GM23338 (cell line): ENCODE measurements at regions not wholly inside any gene's neighbourhood (a gene's known extent, or its start where the extent isn't known, plus 50 kb on each side); places are given as distances from the start of the nearest gene placed in this dataset.

ENCODE experiments used
- ATAC-seq: fragments of 200-7000 bp; cut with Tn5 transposase; 3 replicates; pipeline ENCODE4 v1.9.1; 2020
- DNase-seq: peaks from one replicate; pipeline ENCODE4 v3.0.0-alpha.2; 2015; ENCODE audit warnings: low spot score
- H2AFZ ChIP-seq: fragments of 200-600 bp; sonication (generic); 2 replicates; pipeline ENCODE4 v1.8.0; 2016; ENCODE audit warnings: antibody characterized with exemption, mild to moderate bottlenecking, moderate library complexity
- H3F3A ChIP-seq: fragments of 200-600 bp; sonication (generic); replicated peaks from 2 replicates; pipeline ENCODE4 v1.8.0; 2017; ENCODE audit warnings: antibody characterized with exemption, mixed run types, low read depth
- H3K27ac ChIP-seq: fragments of 200-600 bp; sonication (generic); 2 replicates; pipeline ENCODE4 v1.6.1; 2016; ENCODE audit warnings: low read depth
- H3K27me3 ChIP-seq: fragments of 200-600 bp; sonication (generic); 2 replicates; pipeline ENCODE4 v1.8.0; 2016; ENCODE audit warnings: mild to moderate bottlenecking, mixed run types, moderate library complexity; ENCODE audit not compliant: insufficient read depth
- H3K36me3 ChIP-seq: fragments of 200-600 bp; sonication (generic); 2 replicates; pipeline ENCODE4 v1.8.0; 2016; ENCODE audit warnings: mild to moderate bottlenecking; ENCODE audit not compliant: insufficient read depth
- H3K4me1 ChIP-seq: fragments of 200-600 bp; sonication (generic); 2 replicates; pipeline ENCODE4 v1.8.0; 2016; ENCODE audit warnings: mild to moderate bottlenecking, moderate library complexity; ENCODE audit not compliant: insufficient read depth
- H3K4me2 ChIP-seq: fragments of 200-600 bp; sonication (generic); 2 replicates; pipeline ENCODE4 v1.7.1; 2017; ENCODE audit warnings: mixed run types
- H3K4me3 ChIP-seq: fragments of 200-600 bp; sonication (generic); 2 replicates; pipeline ENCODE4 v1.6.1; 2016; ENCODE audit warnings: mixed run types
- H3K79me2 ChIP-seq: fragments of 200-600 bp; sonication (generic); replicated peaks from 2 replicates; pipeline ENCODE4 v1.8.0; 2017; ENCODE audit warnings: mild to moderate bottlenecking; ENCODE audit not compliant: insufficient read depth
- H3K9me2 ChIP-seq: fragments of 200-600 bp; sonication (generic); 2 replicates; pipeline ENCODE4 v1.8.0; 2017; ENCODE audit not compliant: insufficient read depth
- H4K20me1 ChIP-seq: fragments of 200-600 bp; sonication (generic); replicated peaks from 2 replicates; pipeline ENCODE4 v1.8.0; 2017; ENCODE audit warnings: mild to moderate bottlenecking; ENCODE audit not compliant: insufficient read depth
- H3K27ac Mint-ChIP-seq: 2 replicates; pipeline ENCODE4 v1.8.0; 2020; ENCODE audit warnings: inconsistent platforms, mild to moderate bottlenecking, moderate library complexity, mixed read lengths
- H3K27me3 Mint-ChIP-seq: 3 replicates; pipeline ENCODE4 v1.8.0; 2022; ENCODE audit warnings: low read depth, mild to moderate bottlenecking, moderate library complexity, mixed read lengths, inconsistent platforms; ENCODE audit not compliant: insufficient read depth, poor library complexity
- H3K36me3 Mint-ChIP-seq: 3 replicates; pipeline ENCODE4 v1.8.0; 2021; ENCODE audit warnings: low read depth, mild to moderate bottlenecking, inconsistent platforms, moderate library complexity, mixed read lengths
- H3K4me1 Mint-ChIP-seq: 3 replicates; pipeline ENCODE4 v1.8.0; 2020; ENCODE audit warnings: mild to moderate bottlenecking, inconsistent platforms, mixed read lengths
- H3K4me3 Mint-ChIP-seq: 3 replicates; pipeline ENCODE4 v1.8.0; 2021; ENCODE audit warnings: moderate library complexity, mild to moderate bottlenecking, inconsistent platforms, mixed read lengths
- H3K9me3 Mint-ChIP-seq: 3 replicates; pipeline ENCODE4 v1.8.0; 2020; ENCODE audit warnings: moderate library complexity, mild to moderate bottlenecking, inconsistent platforms, mixed read lengths
- CREB1 ChIP-seq: fragments of 250-450 bp; sonication (Bioruptor Pico); IDR thresholded peaks from 2 replicates; pipeline ENCODE4 v1.5.0; 2020; ENCODE audit warnings: low read depth, mild to moderate bottlenecking, moderate library complexity
- ETS1 ChIP-seq: IDR thresholded peaks from 2 replicates; pipeline ENCODE4 v1.6.1; 2016; ENCODE audit warnings: antibody characterized with exemption
- EZH2 ChIP-seq: fragments of 200-600 bp; sonication (generic); IDR thresholded peaks from one replicate; pipeline ENCODE4 v1.8.0; 2017; ENCODE audit warnings: antibody characterized with exemption, mild to moderate bottlenecking, low read depth; ENCODE audit not compliant: unreplicated experiment
- EZH2phosphoT487 ChIP-seq: fragments of 200-600 bp; sonication (generic); IDR thresholded peaks from one replicate; pipeline ENCODE4 v1.8.1; 2018; ENCODE audit warnings: antibody characterized with exemption; ENCODE audit not compliant: unreplicated experiment
- JUNB ChIP-seq: IDR thresholded peaks from one replicate; pipeline ENCODE4 v1.6.1; 2016; ENCODE audit warnings: antibody characterized with exemption; ENCODE audit not compliant: unreplicated experiment
- NANOG ChIP-seq: IDR thresholded peaks from 2 replicates; pipeline ENCODE4 v1.6.1; 2016; ENCODE audit warnings: antibody characterized with exemption, borderline replicate concordance
- POLR2AphosphoS5 ChIP-seq: IDR thresholded peaks from 2 replicates; pipeline ENCODE4 v1.6.1; 2016; ENCODE audit warnings: antibody characterized with exemption, low read depth
- REST ChIP-seq: IDR thresholded peaks from one replicate; pipeline ENCODE4 v1.6.1; 2018; ENCODE audit warnings: antibody characterized with exemption; ENCODE audit not compliant: unreplicated experiment
- STAT1 ChIP-seq: IDR thresholded peaks from one replicate; pipeline ENCODE4 v1.6.1; 2016; ENCODE audit warnings: antibody characterized with exemption; ENCODE audit not compliant: unreplicated experiment
- ZNF114 ChIP-seq: fragments of 250-450 bp; sonication (Bioruptor Pico); IDR thresholded peaks from 2 replicates; pipeline ENCODE4 v1.5.0; 2020; ENCODE audit warnings: mild to moderate bottlenecking, moderate library complexity
- ZNF331 ChIP-seq: fragments of 250-450 bp; sonication (Bioruptor Pico); IDR thresholded peaks from 2 replicates; pipeline ENCODE4 v1.5.0; 2020; ENCODE audit warnings: low read depth, mild to moderate bottlenecking, moderate library complexity
- ZNF462 ChIP-seq: fragments of 250-450 bp; sonication (Bioruptor Pico); IDR thresholded peaks from 2 replicates; pipeline ENCODE4 v1.5.0; 2020; ENCODE audit warnings: mild to moderate bottlenecking, moderate library complexity
- TF ChIP-seq, protein P1 (sequence below), 2 experiments: fragments of 200-600 bp in 1 of 2; sonication (generic) in 1 of 2; conservative IDR thresholded peaks; 2 replicates each; pipeline versions ENCODE4 v1.5.1 to v1.6.1; 2016 to 2017; ENCODE audit warnings: antibody characterized with exemption in 2 of 2, low read depth in 2 of 2, mild to moderate bottlenecking in 2 of 2, moderate library complexity in 1 of 2

DNA sequence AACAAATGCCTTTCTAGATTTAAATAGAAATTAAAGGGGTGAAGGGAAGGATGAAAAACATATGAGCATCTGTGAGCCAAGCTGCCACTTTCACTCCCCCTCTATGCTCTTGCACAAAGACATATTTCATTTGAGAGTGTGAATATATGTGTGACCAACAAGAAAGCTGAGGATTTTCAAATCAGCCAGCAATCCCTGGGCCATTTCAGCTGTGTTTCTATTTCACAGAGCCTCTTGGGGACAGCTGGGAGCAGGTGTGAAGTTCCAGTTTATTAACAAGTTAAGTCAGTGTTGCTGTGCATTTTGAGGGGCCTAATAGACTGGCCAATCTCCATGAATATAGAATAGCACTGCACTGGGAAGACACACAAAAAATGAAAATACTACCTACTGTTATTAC lies 248.7 kb upstream of the RGMB start:
- peaks cover 3% of the 10 kb centered on the region for H3K27me3 Mint-ChIP-seq
- H3K27ac ChIP-seq, result no peak overlapping the region
- no peaks in the 10 kb centered on the region for H3K27me3 ChIP-seq
- no peak overlapping the region for H3K4me3 ChIP-seq
- H3K36me3 Mint-ChIP-seq, result no peaks in the 10 kb centered on the region
- H3K4me2 ChIP-seq, result no peak overlapping the region
- no peaks in the 10 kb centered on the region for H3K36me3 ChIP-seq
- no peaks in the 10 kb centered on the region for H3K4me1 ChIP-seq
- H3K4me3 Mint-ChIP-seq, result no peak overlapping the region
- TF ChIP-seq STAT1 (no peak), CREB1 (no peak), ZNF114 (CRISPR knock-in tag) (no peak), EZH2phosphoT487 (no peak), POLR2AphosphoS5 (no peak), REST (no peak), EZH2 (no peak), ETS1 (no peak), ZNF331 (CRISPR knock-in tag) (no peak), NANOG (no peak), ZNF462 (CRISPR knock-in tag) (no peak), JUNB (no peak)
- TF ChIP-seq, protein P1, sequence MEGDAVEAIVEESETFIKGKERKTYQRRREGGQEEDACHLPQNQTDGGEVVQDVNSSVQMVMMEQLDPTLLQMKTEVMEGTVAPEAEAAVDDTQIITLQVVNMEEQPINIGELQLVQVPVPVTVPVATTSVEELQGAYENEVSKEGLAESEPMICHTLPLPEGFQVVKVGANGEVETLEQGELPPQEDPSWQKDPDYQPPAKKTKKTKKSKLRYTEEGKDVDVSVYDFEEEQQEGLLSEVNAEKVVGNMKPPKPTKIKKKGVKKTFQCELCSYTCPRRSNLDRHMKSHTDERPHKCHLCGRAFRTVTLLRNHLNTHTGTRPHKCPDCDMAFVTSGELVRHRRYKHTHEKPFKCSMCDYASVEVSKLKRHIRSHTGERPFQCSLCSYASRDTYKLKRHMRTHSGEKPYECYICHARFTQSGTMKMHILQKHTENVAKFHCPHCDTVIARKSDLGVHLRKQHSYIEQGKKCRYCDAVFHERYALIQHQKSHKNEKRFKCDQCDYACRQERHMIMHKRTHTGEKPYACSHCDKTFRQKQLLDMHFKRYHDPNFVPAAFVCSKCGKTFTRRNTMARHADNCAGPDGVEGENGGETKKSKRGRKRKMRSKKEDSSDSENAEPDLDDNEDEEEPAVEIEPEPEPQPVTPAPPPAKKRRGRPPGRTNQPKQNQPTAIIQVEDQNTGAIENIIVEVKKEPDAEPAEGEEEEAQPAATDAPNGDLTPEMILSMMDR (conservative IDR thresholded peaks at IDR 0.05; ENCODE audit: low read depth in 2 of 2), result no peak
- ATAC-seq (no peak), DNase-seq (no peak)
- no peaks in the 10 kb centered on the region; the same call in 1 of the 2 replicates for H3K9me2 ChIP-seq
- no peaks in the 10 kb centered on the region for H3K9me3 Mint-ChIP-seq
- H4K20me1 ChIP-seq, result no peaks in the 10 kb centered on the region
- no peak overlapping the region for H2AFZ ChIP-seq
- no peaks in the 10 kb centered on the region for H3K4me1 Mint-ChIP-seq
- no peak overlapping the region for H3K27ac Mint-ChIP-seq
- H3F3A ChIP-seq, result no peaks in the 10 kb centered on the region
- no peaks in the 10 kb centered on the region for H3K79me2 ChIP-seq
